ENCODE measurements at regions not wholly inside any gene's neighbourhood (a gene's known extent, or its start where the extent isn't known, plus 50 kb on each side); places are given as distances from the start of the nearest gene placed in this dataset.
"Not testable (repeated sequence)": the region's sequence is repeated elsewhere in the genome, so short reads cannot be mapped to it uniquely, and the experiment has no call there.

DNA sequence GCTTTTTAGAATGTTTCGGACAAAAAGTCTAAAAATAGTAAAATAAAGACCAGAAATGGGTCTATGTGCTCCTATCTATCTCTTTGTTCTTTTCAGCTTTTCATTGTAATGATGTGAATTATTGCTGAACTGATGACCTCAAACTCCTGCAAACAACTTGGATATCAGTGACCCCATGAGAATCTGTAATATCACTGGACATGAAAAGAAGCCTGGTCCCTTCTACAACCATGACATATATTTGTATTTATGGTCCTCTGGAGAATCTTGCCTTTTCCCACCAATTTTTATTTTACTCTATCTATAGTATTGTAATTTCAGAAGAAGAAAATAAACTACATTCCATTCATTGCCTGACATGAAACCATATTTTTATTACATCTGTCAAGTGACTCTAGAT, 740.7 kb upstream of the CA10 start:
- H3K4me3 ChIP-seq, result no peak overlapping the region
- H3K9me3 ChIP-seq, result no peaks in the 10 kb centered on the region
- no peak overlapping the region for H3K27ac ChIP-seq
- intact Hi-C loops (cut with DNase I; ENCODE audit: low total_unique reads), result no loop called here
- DNase-seq (no peak), ATAC-seq (no peak)
- in situ Hi-C loops (cut with MboI; ENCODE audit: low sequenced_read_pairs in 4 of 4), result no loop called here
- no peaks in the 10 kb centered on the region for H3K27me3 ChIP-seq
- H3K36me3 ChIP-seq, result no peaks in the 10 kb centered on the region
- TF ChIP-seq, protein P1, sequence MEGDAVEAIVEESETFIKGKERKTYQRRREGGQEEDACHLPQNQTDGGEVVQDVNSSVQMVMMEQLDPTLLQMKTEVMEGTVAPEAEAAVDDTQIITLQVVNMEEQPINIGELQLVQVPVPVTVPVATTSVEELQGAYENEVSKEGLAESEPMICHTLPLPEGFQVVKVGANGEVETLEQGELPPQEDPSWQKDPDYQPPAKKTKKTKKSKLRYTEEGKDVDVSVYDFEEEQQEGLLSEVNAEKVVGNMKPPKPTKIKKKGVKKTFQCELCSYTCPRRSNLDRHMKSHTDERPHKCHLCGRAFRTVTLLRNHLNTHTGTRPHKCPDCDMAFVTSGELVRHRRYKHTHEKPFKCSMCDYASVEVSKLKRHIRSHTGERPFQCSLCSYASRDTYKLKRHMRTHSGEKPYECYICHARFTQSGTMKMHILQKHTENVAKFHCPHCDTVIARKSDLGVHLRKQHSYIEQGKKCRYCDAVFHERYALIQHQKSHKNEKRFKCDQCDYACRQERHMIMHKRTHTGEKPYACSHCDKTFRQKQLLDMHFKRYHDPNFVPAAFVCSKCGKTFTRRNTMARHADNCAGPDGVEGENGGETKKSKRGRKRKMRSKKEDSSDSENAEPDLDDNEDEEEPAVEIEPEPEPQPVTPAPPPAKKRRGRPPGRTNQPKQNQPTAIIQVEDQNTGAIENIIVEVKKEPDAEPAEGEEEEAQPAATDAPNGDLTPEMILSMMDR (IDR thresholded peaks at IDR 0.05 in 4 of 5, conservative IDR thresholded peaks at IDR 0.05 in 1 of 5), result no peak
- no peak for TF ChIP-seq POLR2A (IDR thresholded peaks at IDR 0.05)
- no peaks in the 10 kb centered on the region for H3K4me1 ChIP-seq

DNA sequence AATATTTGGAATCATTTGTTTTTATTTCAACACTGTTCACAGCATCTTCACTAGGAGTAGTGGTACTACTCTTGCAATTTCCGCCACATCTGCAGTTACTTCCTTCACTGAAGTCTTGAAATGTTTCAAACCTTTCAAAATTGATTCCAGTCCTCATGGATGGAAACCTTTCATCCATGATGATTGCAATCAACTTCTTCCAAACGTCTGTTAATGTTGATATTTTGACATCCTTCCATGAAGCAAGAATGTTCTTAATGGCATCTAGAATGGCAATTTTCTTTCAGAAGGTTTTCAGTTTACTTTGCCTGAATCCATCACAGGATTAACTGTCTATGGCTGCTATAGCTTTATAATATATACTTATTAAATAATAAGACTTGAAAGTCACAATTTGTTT, 736.8 kb upstream of the CA10 start:
- Histone ChIP-seq H3K27ac (no peak overlapping the region), H3K27me3 (no peaks in the 10 kb centered on the region), H3K4me3 (no peak overlapping the region), H3K4me1 (no peaks in the 10 kb centered on the region), H3K36me3 (no peaks in the 10 kb centered on the region), H3K9me3 (no peaks in the 10 kb centered on the region)
- ATAC-seq (no peak), DNase-seq (no peak)
- TF ChIP-seq, protein P1 (IDR thresholded peaks at IDR 0.05 in 4 of 5, conservative IDR thresholded peaks at IDR 0.05 in 1 of 5), result no peak
- TF ChIP-seq POLR2A (IDR thresholded peaks at IDR 0.05), result no peak
- intact Hi-C loops (cut with DNase I; ENCODE audit: low total_unique reads) (no loop called here), in situ Hi-C loops (cut with MboI; ENCODE audit: low sequenced_read_pairs in 4 of 4) (no loop called here)

DNA sequence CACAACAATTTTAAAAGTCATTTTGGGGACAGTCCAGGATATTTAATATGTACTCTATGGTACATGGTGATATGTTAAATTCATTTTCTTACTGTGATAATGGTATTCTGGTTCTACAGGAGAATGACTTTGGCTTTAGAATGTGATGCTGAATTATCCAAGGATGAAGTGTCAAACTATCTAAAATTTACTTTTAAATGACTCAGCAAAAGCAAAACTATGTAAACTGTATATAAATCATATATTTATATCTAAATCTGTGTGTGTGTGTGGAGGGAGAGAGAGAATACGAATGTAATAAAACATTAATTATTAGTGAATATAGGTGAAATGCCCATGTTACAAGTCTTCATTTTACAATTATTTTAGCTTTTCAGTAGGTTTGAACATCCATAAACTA, 733.8 kb upstream of the CA10 start:
- H3K4me1 ChIP-seq, result no peaks in the 10 kb centered on the region
- no peaks in the 10 kb centered on the region for H3K36me3 ChIP-seq
- intact Hi-C loops (cut with DNase I; ENCODE audit: low total_unique reads) (no loop called here), in situ Hi-C loops (cut with MboI; ENCODE audit: low sequenced_read_pairs in 4 of 4) (no loop called here)
- H3K9me3 ChIP-seq, result no peaks in the 10 kb centered on the region
- TF ChIP-seq, protein P1 (IDR thresholded peaks at IDR 0.05 in 4 of 5, conservative IDR thresholded peaks at IDR 0.05 in 1 of 5), result no peak
- no peak for TF ChIP-seq POLR2A (IDR thresholded peaks at IDR 0.05)
- ATAC-seq, result no peak
- no peaks in the 10 kb centered on the region for H3K27me3 ChIP-seq
- no peak for DNase-seq
- no peak overlapping the region for H3K4me3 ChIP-seq
- no peak overlapping the region for H3K27ac ChIP-seq

DNA sequence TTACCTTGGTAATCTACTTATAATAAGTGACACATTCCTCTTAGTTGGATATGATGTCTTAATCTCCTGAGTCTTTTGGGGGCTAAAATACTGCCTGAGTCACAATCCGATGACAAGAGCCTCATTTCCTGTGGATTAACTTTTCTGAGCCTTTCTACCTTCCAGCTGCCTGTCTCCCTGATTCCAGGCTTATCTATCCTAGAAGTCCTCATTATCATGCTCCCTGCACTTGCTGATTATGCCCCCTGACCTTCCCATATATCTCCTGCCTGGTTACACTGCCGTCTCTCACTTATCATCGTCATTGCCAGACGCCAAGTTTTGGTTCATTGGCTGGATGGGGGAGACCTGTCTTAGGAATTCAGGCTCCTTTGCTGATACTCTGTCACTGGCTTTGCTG, 727.4 kb upstream of the CA10 start:
- H3K27ac ChIP-seq, result no peak overlapping the region
- H3K36me3 ChIP-seq, result no peaks in the 10 kb centered on the region
- no peak for TF ChIP-seq POLR2A (IDR thresholded peaks at IDR 0.05)
- TF ChIP-seq, protein P1 (IDR thresholded peaks at IDR 0.05 in 4 of 5, conservative IDR thresholded peaks at IDR 0.05 in 1 of 5), result no peak
- DNase-seq (no peak), ATAC-seq (no peak)
- in situ Hi-C loops (cut with MboI; ENCODE audit: low sequenced_read_pairs in 4 of 4), result no loop called here
- H3K4me1 ChIP-seq, result no peaks in the 10 kb centered on the region
- H3K4me3 ChIP-seq, result no peak overlapping the region
- H3K9me3 ChIP-seq, result no peaks in the 10 kb centered on the region
- no peaks in the 10 kb centered on the region for H3K27me3 ChIP-seq
- intact Hi-C loops (cut with DNase I; ENCODE audit: low total_unique reads), result no loop called here

DNA sequence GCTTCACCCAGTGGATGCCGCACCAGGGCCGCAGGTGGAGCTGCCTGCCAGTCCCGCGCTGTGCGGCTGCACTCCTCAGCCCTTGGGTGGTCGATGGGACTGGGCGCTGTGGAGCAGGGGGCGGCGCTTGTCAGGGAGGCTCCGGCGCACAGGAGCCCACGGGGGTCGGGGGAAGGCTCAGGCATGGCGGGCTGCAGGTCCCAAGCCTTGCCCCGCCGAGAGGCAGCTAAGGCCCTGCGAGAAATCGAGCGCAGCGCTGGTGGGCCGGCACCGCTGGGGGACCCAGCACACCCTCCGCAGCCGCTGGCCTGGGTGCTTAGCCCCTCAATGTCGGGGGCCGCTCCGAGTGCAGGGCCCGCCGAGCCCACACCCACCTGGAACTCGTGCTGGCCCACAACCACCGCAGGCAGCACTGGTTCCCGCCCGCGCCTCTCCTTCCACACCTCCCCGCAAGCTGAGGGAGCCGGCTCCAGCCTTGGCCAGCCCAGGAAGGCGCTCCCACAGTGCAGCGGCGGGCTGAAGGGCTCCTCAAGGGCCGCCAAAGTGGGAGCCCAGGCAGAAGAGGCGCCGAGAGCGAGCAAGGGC, 725.5 kb upstream of the CA10 start:
- H3K27ac ChIP-seq; intact Hi-C loops (cut with DNase I; ENCODE audit: low total_unique reads); H3K4me1 ChIP-seq; H3K27me3 ChIP-seq; H3K36me3 ChIP-seq; in situ Hi-C loops (cut with MboI; ENCODE audit: low sequenced_read_pairs in 4 of 4); H3K9me3 ChIP-seq; ATAC-seq; DNase-seq: not testable (repeated sequence)
- H3K4me3 ChIP-seq, result peak overlapping the region in 1 of 4 donors; percentile 16

DNA sequence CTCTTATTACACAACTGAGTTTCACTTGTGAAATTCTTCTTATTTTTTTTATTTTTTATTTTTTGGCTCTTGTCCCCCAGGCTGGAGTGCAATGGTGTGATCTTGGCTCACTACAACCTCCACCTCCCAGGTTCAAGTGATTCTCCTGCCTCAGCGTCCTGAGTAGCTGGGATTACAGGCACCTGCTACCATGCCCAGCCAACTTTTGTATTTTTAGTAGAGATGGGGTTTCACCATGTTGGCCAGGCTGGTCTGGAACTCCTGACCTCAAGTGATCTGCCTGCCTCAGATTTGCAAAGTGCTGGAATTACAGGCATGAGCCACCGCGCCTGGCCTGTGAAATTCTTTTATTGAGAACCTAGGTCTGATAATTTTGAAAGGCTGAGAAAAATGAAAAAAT, 688.3 kb upstream of the CA10 start:
- H3K4me3 ChIP-seq; H3K9me3 ChIP-seq; H3K27me3 ChIP-seq; intact Hi-C loops (cut with DNase I; ENCODE audit: low total_unique reads); H3K4me1 ChIP-seq; H3K36me3 ChIP-seq; in situ Hi-C loops (cut with MboI; ENCODE audit: low sequenced_read_pairs in 4 of 4): not testable (repeated sequence)
- DNase-seq, result peak; percentile 10 to 69
- peak; percentile 36 to 72 for ATAC-seq
- H3K27ac ChIP-seq, result peak overlapping the region in 3 of 4 donors; percentile 26 to 51 (median 41)
